ENCODE measurements at regions not wholly inside any gene's neighbourhood (a gene's known extent, or its start where the extent isn't known, plus 50 kb on each side); places are given as distances from the start of the nearest gene placed in this dataset.
A peak's percentile ranks its signal among the peaks of the same experiment; 100 is the strongest.

DNA sequence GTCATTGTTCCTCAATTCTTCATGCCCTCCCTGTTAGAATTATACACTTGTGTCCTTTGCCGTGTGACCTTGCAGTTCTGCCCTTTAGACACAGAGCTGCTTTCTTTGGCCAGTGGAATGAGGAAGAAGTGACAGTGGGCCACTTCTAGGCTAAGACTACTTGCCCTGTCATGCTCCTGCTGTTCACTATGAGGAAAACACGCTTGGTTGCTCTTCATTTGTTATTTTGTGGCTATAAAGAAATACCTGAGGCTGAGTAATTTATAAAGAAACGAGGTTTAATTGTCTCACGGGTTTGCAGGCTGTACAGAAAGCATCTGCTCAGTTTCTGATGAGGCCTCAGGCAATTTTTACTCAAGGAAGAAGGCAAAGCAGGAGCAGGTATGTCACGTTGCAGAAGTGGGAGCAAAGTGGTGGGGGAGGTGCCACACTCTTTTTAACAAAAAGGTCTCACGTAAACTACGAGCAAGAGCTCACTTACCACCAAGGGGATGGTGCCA lies 279.1 kb upstream of the DMAC1 start:
- H3K27ac Mint-ChIP-seq: no peak overlapping the region
- H3K4me1 Mint-ChIP-seq: no peaks in the 10 kb centered on the region
- Histone ChIP-seq H3K56ac (ENCODE audit: insufficient read length, low read depth, low read length) (no peak overlapping the region), H3K79me1 (ENCODE audit: insufficient read depth, low read depth, low read length, poor library complexity, severe bottlenecking) (no peaks in the 10 kb centered on the region), H2BK12ac (ENCODE audit: insufficient read length, low read depth, low read length) (no peak overlapping the region), H2BK5ac (ENCODE audit: insufficient read length, low read length) (no peak overlapping the region), H2AFZ (ENCODE audit: low read length) (no peak overlapping the region), H4K20me1 (ENCODE audit: control insufficient read depth, insufficient read depth, insufficient read length) (no peaks in the 10 kb centered on the region), H3K4ac (ENCODE audit: low read depth, low read length) (no peak overlapping the region), H2BK20ac (ENCODE audit: low read depth, low read length, poor library complexity, severe bottlenecking) (no peak overlapping the region), H4K91ac (ENCODE audit: insufficient read length, low read depth, low read length) (no peak overlapping the region), H4K8ac (replicated peaks; ENCODE audit: insufficient read length, low read depth, low read length) (no peak overlapping the region), H2BK120ac (ENCODE audit: low read depth, low read length, poor library complexity, severe bottlenecking) (no peak overlapping the region), H2BK15ac (ENCODE audit: low read depth, low read length) (no peak overlapping the region), H3K4me2 (ENCODE audit: insufficient read depth, insufficient read length, low read length) (no peak overlapping the region), H3K14ac (ENCODE audit: insufficient read depth, low read length) (no peak overlapping the region), H3K9ac (ENCODE audit: extremely low read depth, insufficient read length, low read length) (no peak overlapping the region), H2AK5ac (ENCODE audit: insufficient read length, low read length) (no peak overlapping the region), H3T11ph (ENCODE audit: low read length) (no peak overlapping the region), H3K18ac (ENCODE audit: insufficient read length, low read depth, low read length) (no peak overlapping the region), H3K79me2 (ENCODE audit: insufficient read depth, low read length) (no peaks in the 10 kb centered on the region), H3K27ac (ENCODE audit: insufficient read length, low read depth, low read length) (no peak overlapping the region), H3K4me1 (ENCODE audit: insufficient read depth, low read length) (no peaks in the 10 kb centered on the region), H3K27me3 (ENCODE audit: insufficient read depth, low read length) (no peaks in the 10 kb centered on the region), H3K9me3 (ENCODE audit: control insufficient read depth, low read depth, low read length) (no peaks in the 10 kb centered on the region), H4K5ac (ENCODE audit: insufficient read length, low read depth, low read length) (peak overlapping the region; percentile 20), H3K23ac (ENCODE audit: insufficient read length, low read depth, low read length) (no peak overlapping the region), H3K23me2 (ENCODE audit: insufficient read length, low read depth, low read length, poor library complexity, severe bottlenecking) (no peaks in the 10 kb centered on the region)
- DNase-seq: no peak
- peaks cover 3 to 9% of the 10 kb centered on the region in 2 experiments; a peak in 3 of 5 replicates for H3K9me3 Mint-ChIP-seq
- no CpG with 5 or more reads among the region's 7 CpGs for WGBS (ENCODE audit: extremely low coverage, insufficient read length, low lambda C conversion rate)
- H3K27me3 Mint-ChIP-seq (ENCODE audit: low read depth): no peaks in the 10 kb centered on the region
- no peaks in the 10 kb centered on the region for H3K36me3 Mint-ChIP-seq (ENCODE audit: insufficient read depth in 1 of 3, low read depth in 3 of 3)
- H3K4me3 Mint-ChIP-seq: no peak overlapping the region
- TF ChIP-seq, protein P1, sequence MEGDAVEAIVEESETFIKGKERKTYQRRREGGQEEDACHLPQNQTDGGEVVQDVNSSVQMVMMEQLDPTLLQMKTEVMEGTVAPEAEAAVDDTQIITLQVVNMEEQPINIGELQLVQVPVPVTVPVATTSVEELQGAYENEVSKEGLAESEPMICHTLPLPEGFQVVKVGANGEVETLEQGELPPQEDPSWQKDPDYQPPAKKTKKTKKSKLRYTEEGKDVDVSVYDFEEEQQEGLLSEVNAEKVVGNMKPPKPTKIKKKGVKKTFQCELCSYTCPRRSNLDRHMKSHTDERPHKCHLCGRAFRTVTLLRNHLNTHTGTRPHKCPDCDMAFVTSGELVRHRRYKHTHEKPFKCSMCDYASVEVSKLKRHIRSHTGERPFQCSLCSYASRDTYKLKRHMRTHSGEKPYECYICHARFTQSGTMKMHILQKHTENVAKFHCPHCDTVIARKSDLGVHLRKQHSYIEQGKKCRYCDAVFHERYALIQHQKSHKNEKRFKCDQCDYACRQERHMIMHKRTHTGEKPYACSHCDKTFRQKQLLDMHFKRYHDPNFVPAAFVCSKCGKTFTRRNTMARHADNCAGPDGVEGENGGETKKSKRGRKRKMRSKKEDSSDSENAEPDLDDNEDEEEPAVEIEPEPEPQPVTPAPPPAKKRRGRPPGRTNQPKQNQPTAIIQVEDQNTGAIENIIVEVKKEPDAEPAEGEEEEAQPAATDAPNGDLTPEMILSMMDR (conservative IDR thresholded peaks at IDR 0.05): no peak

Data from H9 (cell line).